ENCODE measurements at regions not wholly inside any gene's neighbourhood (a gene's known extent, or its start where the extent isn't known, plus 50 kb on each side); places are given as distances from the start of the nearest gene placed in this dataset.
A peak's percentile ranks its signal among the peaks of the same experiment; 100 is the strongest.

GRCh38 chr6:21468461-21468860, 125.1 kb upstream of the SOX4 start:
- no peak for DNase-seq
- no peak for TF ChIP-seq CTCF (IDR thresholded peaks at IDR 0.05; ENCODE audit: control extremely low read depth, extremely low read depth)
- no peaks in the 10 kb centered on the region for H3K36me3 ChIP-seq (ENCODE audit: control insufficient read depth in 4 of 4, insufficient read depth in 4 of 4, low read length in 4 of 4)
- no peak overlapping the region for H3K4me3 ChIP-seq
- no peaks in the 10 kb centered on the region for H3K27me3 ChIP-seq (ENCODE audit: control insufficient read depth in 3 of 3, insufficient read depth in 3 of 3, low read length in 2 of 3)
- H3K9ac ChIP-seq (ENCODE audit: insufficient read depth in 1 of 2, low read length in 2 of 2), result no peak overlapping the region
- no peak overlapping the region for H3K27ac ChIP-seq (ENCODE audit: low read depth in 1 of 2, low read length in 1 of 2)
- WGBS, 2 donors, result 81 to 91% methylated on average over 1 of the region's 1 CpG
- peaks cover 0 to 3% (median 0%) of the 10 kb centered on the region in 4 donors for H3K9me3 ChIP-seq (ENCODE audit: control insufficient read depth in 4 of 4, insufficient read depth in 3 of 4, low read length in 3 of 4)
- ATAC-seq (ENCODE audit: insufficient read depth, low FRiP score), result no peak
- H3K4me1 ChIP-seq (ENCODE audit: control insufficient read depth in 5 of 5, insufficient read depth in 5 of 5, low read length in 5 of 5), result no peaks in the 10 kb centered on the region

- no peak for ATAC-seq (ENCODE audit: insufficient read depth, low FRiP score)
- DNase-seq, result no peak
- no peak overlapping the region for H3K27ac ChIP-seq (ENCODE audit: low read depth in 1 of 2, low read length in 1 of 2)
- no peak overlapping the region for H3K4me3 ChIP-seq
- WGBS, 2 donors, result 94% methylated on average over 3 of the region's 3 CpGs
- H3K27me3 ChIP-seq (ENCODE audit: control insufficient read depth in 3 of 3, insufficient read depth in 3 of 3, low read length in 2 of 3), result no peaks in the 10 kb centered on the region
- H3K9ac ChIP-seq (ENCODE audit: insufficient read depth in 1 of 2, low read length in 2 of 2), result no peak overlapping the region
- TF ChIP-seq CTCF (IDR thresholded peaks at IDR 0.05; ENCODE audit: control extremely low read depth, extremely low read depth), result no peak
- H3K9me3 ChIP-seq (ENCODE audit: control insufficient read depth in 4 of 4, insufficient read depth in 3 of 4, low read length in 3 of 4), result peaks cover 0 to 3% (median 0%) of the 10 kb centered on the region in 4 donors
- H3K4me1 ChIP-seq (ENCODE audit: control insufficient read depth in 5 of 5, insufficient read depth in 5 of 5, low read length in 5 of 5), result no peaks in the 10 kb centered on the region
- no peaks in the 10 kb centered on the region for H3K36me3 ChIP-seq (ENCODE audit: control insufficient read depth in 4 of 4, insufficient read depth in 4 of 4, low read length in 4 of 4)
Measured at GRCh38 chr6:21469213-21469612, 124.3 kb upstream of the SOX4 start.

DNA sequence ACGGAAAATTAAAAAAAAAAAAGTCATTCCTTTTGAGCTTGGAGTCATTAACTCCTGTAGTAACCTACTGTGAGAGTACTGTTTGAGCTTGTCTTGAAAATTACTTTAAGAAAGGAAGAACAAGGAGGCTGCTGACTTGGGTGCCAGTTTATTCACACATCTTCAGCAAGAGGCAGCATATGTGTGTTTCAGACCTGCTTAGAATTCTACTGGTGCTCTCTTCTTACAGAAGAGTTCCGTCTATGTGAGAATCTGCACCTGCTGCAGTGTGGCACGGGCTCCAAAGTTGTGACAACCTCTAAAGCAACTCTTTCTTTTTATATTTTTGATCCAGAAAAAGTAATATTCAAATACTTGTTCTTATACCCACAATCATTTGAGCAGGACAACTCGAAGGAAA, 117.4 kb upstream of the SOX4 start:
- no peak for TF ChIP-seq CTCF (IDR thresholded peaks at IDR 0.05; ENCODE audit: control extremely low read depth, extremely low read depth)
- Histone ChIP-seq H3K36me3 (ENCODE audit: control insufficient read depth in 4 of 4, insufficient read depth in 4 of 4, low read length in 4 of 4) (no peaks in the 10 kb centered on the region), H3K27me3 (ENCODE audit: control insufficient read depth in 3 of 3, insufficient read depth in 3 of 3, low read length in 2 of 3) (no peaks in the 10 kb centered on the region), H3K9ac (ENCODE audit: insufficient read depth in 1 of 2, low read length in 2 of 2) (no peak overlapping the region), H3K27ac (ENCODE audit: low read depth in 1 of 2, low read length in 1 of 2) (no peak overlapping the region), H3K4me1 (ENCODE audit: control insufficient read depth in 5 of 5, insufficient read depth in 5 of 5, low read length in 5 of 5) (peaks cover 0 to 15% (median 4%) of the 10 kb centered on the region in 5 donors), H3K4me3 (no peak overlapping the region), H3K9me3 (ENCODE audit: control insufficient read depth in 4 of 4, insufficient read depth in 3 of 4, low read length in 3 of 4) (no peaks in the 10 kb centered on the region)
- DNase-seq (no peak), ATAC-seq (ENCODE audit: insufficient read depth, low FRiP score) (no peak)
- 81 to 94% methylated on average over 4 of the region's 4 CpGs for WGBS, 2 donors

DNA sequence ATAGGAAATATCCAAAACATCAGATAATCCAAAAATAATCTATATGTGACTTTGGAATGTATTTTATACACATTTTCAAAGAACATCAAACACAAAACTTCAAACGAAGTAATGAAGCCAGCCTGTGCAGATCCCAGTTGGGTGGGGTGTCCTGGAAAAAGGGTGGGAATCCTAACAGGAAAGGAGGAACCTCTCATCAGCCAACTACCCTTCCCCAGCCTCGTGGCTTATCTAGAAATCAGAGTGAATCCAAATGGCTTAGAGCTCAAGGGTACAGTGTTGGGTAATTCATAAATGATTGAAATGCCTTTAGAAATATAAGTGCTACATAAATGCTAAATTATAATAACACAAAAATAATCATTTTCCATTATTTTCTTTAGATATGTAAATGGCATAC, 115.1 kb upstream of the SOX4 start:
- Histone ChIP-seq H3K4me3 (no peak overlapping the region), H3K36me3 (ENCODE audit: control insufficient read depth in 4 of 4, insufficient read depth in 4 of 4, low read length in 4 of 4) (no peaks in the 10 kb centered on the region), H3K9ac (ENCODE audit: insufficient read depth in 1 of 2, low read length in 2 of 2) (no peak overlapping the region), H3K27ac (ENCODE audit: low read depth in 1 of 2, low read length in 1 of 2) (no peak overlapping the region), H3K27me3 (ENCODE audit: control insufficient read depth in 3 of 3, insufficient read depth in 3 of 3, low read length in 2 of 3) (no peaks in the 10 kb centered on the region), H3K4me1 (ENCODE audit: control insufficient read depth in 5 of 5, insufficient read depth in 5 of 5, low read length in 5 of 5) (peaks cover 0 to 15% (median 4%) of the 10 kb centered on the region in 5 donors), H3K9me3 (ENCODE audit: control insufficient read depth in 4 of 4, insufficient read depth in 3 of 4, low read length in 3 of 4) (no peaks in the 10 kb centered on the region)
- no peak for ATAC-seq (ENCODE audit: insufficient read depth, low FRiP score)
- 36 to 56% methylated on average over 2 of the region's 2 CpGs for WGBS, 2 donors
- peak in 1 of 3 donors; percentile 13 for DNase-seq
- TF ChIP-seq CTCF (IDR thresholded peaks at IDR 0.05; ENCODE audit: control extremely low read depth, extremely low read depth), result no peak

Measured in lung (tissue), 11 donors.